ENCODE measurements at regions not wholly inside any gene's neighbourhood (a gene's known extent, or its start where the extent isn't known, plus 50 kb on each side); places are given as distances from the start of the nearest gene placed in this dataset.

GRCh38 chr9:16202221-16202620 lies 649.4 kb downstream of the CCDC171 start:
- Histone ChIP-seq H3K27ac (ENCODE audit: insufficient read length, low read depth, low read length) (no peak overlapping the region), H2BK12ac (ENCODE audit: insufficient read length, low read depth, low read length) (no peak overlapping the region), H2BK120ac (ENCODE audit: low read depth, low read length, poor library complexity, severe bottlenecking) (no peak overlapping the region), H3T11ph (ENCODE audit: low read length) (no peak overlapping the region), H2BK15ac (ENCODE audit: low read depth, low read length) (no peak overlapping the region), H3K18ac (ENCODE audit: insufficient read length, low read depth, low read length) (no peak overlapping the region), H2BK5ac (ENCODE audit: insufficient read length, low read length) (no peak overlapping the region), H2AK5ac (ENCODE audit: insufficient read length, low read length) (no peak overlapping the region), H2AFZ (ENCODE audit: low read length) (no peak overlapping the region), H3K23me2 (ENCODE audit: insufficient read length, low read depth, low read length, poor library complexity, severe bottlenecking) (no peaks in the 10 kb centered on the region), H2BK20ac (ENCODE audit: low read depth, low read length, poor library complexity, severe bottlenecking) (no peak overlapping the region), H3K79me1 (ENCODE audit: insufficient read depth, low read depth, low read length, poor library complexity, severe bottlenecking) (no peaks in the 10 kb centered on the region), H4K91ac (ENCODE audit: insufficient read length, low read depth, low read length) (no peak overlapping the region), H3K4ac (ENCODE audit: low read depth, low read length) (no peak overlapping the region), H3K4me2 (ENCODE audit: insufficient read depth, insufficient read length, low read length) (no peak overlapping the region), H3K56ac (ENCODE audit: insufficient read length, low read depth, low read length) (no peak overlapping the region), H3K27me3 (ENCODE audit: insufficient read depth, low read length) (no peaks in the 10 kb centered on the region), H3K14ac (ENCODE audit: insufficient read depth, low read length) (no peak overlapping the region), H3K79me2 (ENCODE audit: insufficient read depth, low read length) (no peaks in the 10 kb centered on the region), H3K9me3 (ENCODE audit: control insufficient read depth, low read depth, low read length) (no peaks in the 10 kb centered on the region), H3K4me1 (ENCODE audit: insufficient read depth, low read length) (no peaks in the 10 kb centered on the region; the same call in 1 of the 2 replicates), H3K9ac (ENCODE audit: extremely low read depth, insufficient read length, low read length) (no peak overlapping the region), H4K20me1 (ENCODE audit: control insufficient read depth, insufficient read depth, insufficient read length) (no peaks in the 10 kb centered on the region), H4K8ac (replicated peaks; ENCODE audit: insufficient read length, low read depth, low read length) (no peak overlapping the region), H4K5ac (ENCODE audit: insufficient read length, low read depth, low read length) (no peak overlapping the region), H3K23ac (ENCODE audit: insufficient read length, low read depth, low read length) (no peak overlapping the region)
- Mint-ChIP-seq H3K4me3 (no peak overlapping the region), H3K36me3 (ENCODE audit: insufficient read depth in 1 of 3, low read depth in 3 of 3) (peaks cover 0 to 5% (median 1%) of the 10 kb centered on the region in 3 experiments; a peak in 4 of 7 replicates), H3K9me3 (peaks cover 2 to 3% of the 10 kb centered on the region in 2 experiments; a peak in 1 of 5 replicates), H3K27me3 (ENCODE audit: low read depth) (no peaks in the 10 kb centered on the region; the same call in 1 of the 2 replicates), H3K4me1 (peaks cover 13 to 14% of the 10 kb centered on the region in 2 experiments), H3K27ac (no peak overlapping the region)
- TF ChIP-seq, protein P1, sequence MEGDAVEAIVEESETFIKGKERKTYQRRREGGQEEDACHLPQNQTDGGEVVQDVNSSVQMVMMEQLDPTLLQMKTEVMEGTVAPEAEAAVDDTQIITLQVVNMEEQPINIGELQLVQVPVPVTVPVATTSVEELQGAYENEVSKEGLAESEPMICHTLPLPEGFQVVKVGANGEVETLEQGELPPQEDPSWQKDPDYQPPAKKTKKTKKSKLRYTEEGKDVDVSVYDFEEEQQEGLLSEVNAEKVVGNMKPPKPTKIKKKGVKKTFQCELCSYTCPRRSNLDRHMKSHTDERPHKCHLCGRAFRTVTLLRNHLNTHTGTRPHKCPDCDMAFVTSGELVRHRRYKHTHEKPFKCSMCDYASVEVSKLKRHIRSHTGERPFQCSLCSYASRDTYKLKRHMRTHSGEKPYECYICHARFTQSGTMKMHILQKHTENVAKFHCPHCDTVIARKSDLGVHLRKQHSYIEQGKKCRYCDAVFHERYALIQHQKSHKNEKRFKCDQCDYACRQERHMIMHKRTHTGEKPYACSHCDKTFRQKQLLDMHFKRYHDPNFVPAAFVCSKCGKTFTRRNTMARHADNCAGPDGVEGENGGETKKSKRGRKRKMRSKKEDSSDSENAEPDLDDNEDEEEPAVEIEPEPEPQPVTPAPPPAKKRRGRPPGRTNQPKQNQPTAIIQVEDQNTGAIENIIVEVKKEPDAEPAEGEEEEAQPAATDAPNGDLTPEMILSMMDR (conservative IDR thresholded peaks at IDR 0.05): no peak
- no peak for DNase-seq
- WGBS (ENCODE audit: extremely low coverage, insufficient read length, low lambda C conversion rate): no CpG with 5 or more reads among the region's 1 CpG
